ENCODE measurements at regions not wholly inside any gene's neighbourhood (a gene's known extent, or its start where the extent isn't known, plus 50 kb on each side); places are given as distances from the start of the nearest gene placed in this dataset.
A peak's percentile ranks its signal among the peaks of the same experiment; 100 is the strongest.

DNA sequence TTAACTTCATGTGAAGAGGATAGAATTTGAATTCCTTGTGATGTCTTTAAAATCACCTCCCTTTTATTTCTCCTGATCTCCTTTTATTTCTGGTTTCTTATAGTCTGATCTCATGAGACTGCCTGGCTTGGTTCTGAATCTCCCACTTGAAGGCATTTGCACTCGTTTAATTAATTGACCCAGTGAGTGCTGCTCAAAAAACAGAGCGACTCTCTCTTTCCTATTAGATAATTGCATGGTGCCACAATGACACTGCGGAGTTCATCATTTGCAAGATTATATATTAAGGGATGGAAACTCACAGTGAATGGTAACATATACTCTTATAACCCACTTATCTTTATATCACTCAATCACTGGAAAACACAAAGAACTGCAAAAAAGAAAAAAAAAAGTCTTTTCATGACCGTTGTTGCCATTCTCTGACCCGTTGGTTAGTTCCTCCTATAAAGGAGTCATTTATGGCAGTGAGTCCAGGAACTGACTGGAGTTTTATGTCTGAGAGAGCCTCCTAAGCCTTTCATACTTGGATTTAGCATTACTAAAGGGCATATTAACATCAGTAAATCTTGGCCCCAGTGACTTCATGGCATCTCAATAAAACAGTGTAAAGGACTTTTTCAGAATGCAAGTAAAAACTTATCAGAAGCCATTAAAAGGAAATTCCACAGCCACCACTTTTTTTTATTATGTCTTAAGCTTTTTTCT lies 103.3 kb upstream of the EPHA4 start:
- no peak for DNase-seq

DNA sequence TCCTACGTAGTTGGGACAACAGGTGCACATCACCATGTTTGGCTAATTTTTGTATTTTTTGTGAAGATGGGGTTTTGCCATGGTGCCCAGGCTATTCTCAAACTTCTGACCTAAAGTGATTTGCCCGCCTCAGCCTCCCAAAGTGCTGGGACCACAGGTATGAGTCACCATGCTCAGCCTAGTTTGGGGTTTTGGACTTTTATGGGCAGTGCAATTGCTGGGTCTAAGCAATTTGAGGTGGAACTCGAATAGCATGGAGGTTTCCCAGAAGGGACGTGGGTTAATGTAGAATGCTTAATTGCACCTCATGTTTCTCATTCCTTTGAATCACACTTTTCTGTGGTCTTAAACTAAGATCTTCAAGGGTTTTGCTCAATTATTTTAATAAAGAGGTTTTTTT lies 102.3 kb upstream of the EPHA4 start:
- no peak for DNase-seq

DNA sequence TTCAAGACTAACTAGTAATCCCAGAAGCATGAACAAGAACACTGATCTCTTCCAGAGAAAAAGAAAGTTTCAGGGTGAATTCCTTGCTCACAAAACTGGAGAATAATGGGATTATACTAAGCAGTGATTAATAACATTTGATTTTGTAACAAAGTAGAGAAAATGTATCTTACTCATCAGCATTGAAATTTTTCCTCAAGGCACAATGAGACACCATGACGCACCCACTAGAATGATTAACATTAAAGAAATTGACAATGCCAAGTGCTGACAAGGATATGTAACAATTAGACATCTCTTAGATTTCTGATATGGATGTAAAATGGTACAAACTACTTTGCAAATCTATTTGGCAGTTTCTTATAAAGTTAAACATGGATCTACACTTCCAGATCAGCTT lies 101.1 kb upstream of the EPHA4 start:
- peak; percentile 7 for DNase-seq

DNA sequence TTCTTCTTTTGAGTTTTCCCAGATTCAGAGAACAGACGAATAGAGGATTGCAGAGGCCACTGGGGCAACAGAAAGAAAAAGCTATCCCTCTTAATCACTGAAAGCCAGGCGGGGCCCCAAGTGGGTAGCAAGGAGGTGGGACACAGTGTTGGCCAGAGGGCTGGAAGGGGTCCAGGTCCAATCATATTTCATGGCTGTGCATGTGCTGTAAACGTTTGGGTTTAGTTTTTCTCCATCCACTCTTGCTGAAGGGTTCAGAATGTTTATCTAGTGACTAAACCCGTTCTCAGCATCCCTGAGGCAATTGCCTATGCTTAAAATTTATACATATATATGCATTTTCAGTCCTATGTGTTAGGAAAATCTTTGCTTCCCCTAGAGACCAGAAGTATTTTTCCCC lies 99.4 kb upstream of the EPHA4 start:
- peak; percentile 29 for DNase-seq

- no peak for DNase-seq
These were observed 90.7 kb upstream of the EPHA4 start for GRCh38 chr2:221662689-221663391.

DNA sequence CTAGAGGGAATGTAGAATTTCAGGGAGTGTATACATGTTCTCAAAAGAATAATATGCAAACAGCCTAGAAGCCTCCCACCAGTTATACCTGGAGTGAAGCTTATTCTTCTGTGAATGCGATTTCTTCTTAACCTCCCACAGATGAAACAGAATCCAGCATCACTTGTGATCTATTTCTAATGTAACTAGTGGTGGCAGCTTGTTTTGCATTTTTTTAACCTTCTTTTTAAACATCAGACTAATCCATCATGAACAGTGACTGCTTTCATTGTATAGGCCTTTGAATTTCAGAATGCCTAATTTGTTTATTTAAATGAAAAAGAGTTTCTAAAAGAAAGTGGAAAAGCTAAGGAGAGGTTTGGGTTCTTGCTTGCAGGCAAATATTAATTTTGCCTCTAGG lies 85.7 kb upstream of the EPHA4 start:
- no peak for DNase-seq

GRCh38 chr2:221655300-221655699 lies 83.2 kb upstream of the EPHA4 start:
- DNase-seq, result no peak

DNA sequence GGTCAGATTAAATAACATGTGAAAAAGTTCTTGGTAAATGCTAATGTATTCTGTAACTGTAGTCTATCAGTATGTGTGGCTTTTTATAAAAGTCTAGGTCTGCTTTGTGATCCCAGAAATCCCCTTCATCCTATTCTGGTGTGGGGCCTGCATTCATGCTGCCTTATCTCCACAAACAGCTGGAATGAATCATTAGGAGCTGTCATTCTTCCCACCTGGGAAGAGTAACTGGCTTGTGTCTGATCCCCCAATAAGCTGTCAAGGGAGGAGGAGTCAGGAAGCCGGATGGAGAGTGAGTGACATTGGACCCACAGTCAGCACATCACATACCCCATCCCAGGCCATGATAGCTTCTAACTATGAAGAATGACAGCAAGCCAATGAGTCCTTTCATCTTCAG lies 81.1 kb upstream of the EPHA4 start:
- no peak for DNase-seq

- peak; percentile 5 for DNase-seq
These were observed 77.1 kb upstream of the EPHA4 start for GRCh38 chr2:221649051-221649775.

DNA sequence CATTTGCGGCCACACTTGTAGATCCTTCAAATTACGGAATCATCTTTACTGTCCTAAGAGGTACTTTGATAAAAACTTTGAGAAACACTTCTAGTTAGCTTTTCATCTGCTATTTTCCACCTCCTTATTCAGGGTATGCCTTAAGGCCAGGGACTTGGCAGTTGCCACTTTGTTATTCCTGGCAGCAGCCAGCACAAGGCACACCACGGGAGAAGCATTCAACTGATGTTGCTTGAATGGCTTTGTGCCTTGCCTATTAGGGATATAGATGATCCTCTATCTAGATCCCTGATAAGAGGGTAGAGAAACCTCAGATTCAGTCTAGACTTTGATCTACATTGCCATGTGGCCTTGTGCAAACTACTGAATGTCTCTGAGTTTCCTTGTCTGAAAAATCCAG lies 70.3 kb upstream of the EPHA4 start:
- no peak for DNase-seq

GRCh38 chr2:221641181-221641871 lies 69.2 kb upstream of the EPHA4 start:
- peak; percentile 35 for DNase-seq

DNA sequence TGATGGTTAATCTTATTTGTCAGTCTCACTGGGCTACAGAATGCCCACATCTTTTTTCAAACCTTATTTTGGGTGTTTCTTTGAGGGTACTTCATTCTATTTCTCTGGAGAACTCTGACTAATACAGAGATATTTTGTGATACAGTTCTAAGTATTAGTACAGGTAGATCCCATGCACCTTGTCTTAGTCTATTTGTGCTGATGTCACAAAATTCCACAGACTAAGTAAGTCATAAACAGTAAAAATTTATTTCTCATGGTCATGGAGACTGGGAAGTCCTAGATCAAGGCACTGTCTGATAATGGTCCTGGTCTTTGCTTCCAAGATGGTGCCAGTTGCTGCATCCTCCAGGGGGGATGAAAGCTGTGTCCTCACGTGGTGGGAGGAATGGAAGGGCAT lies 68.6 kb upstream of the EPHA4 start:
- DNase-seq, result no peak

- DNase-seq, result no peak
These were observed 65.7 kb upstream of the EPHA4 start for GRCh38 chr2:221637851-221638250.

DNA sequence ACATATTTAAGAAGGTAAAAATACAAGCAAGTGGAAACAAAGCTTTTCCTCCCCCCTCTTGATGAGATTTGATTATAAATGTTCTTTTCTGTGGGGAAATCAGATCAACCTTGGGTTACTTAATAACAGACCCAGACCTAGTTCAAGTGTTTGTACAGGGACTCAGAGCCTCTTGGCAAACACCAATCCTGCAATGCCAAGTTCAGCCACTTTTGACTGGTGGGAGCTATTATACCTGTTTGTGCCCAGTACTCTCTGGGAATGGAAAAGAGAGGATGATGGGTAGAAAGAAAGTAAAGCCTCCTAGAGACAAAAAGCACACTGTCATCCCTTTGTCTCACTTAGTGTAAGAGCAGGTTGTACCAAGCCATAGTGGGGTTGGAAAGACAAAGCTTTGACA lies 63.8 kb upstream of the EPHA4 start:
- no peak for DNase-seq

- DNase-seq, result peak; percentile 89
These were observed 57.4 kb upstream of the EPHA4 start for GRCh38 chr2:221629468-221629867.

DNA sequence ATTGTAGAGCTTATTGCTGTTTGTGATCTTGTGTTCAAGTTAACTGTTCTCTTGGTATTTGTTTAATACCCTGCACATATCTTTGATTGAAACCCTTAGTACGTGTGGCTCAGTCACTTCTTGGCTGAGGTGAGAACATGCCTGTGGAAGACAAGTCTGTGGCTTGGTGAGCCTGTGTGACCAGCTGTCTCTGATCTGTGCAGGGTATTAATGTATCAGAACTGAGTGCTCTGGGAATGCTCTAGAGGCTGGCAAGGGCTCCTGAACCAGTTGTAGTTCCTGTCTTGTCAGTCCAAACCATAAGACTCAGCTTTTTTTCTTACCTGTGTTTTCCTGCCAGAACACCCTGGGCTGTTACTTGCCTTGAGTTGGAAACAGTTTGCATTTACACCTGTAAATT lies 52.4 kb upstream of the EPHA4 start:
- DNase-seq, result no peak

Data from fibroblast of skin of right biceps (primary cell).